Common myeloid progenitor, CD34-positive (primary cell): ENCODE measurements at regions not wholly inside any gene's neighbourhood (a gene's known extent, or its start where the extent isn't known, plus 50 kb on each side); places are given as distances from the start of the nearest gene placed in this dataset.

Experiments used
- CTCF ChIA-PET: fragments of 350-600 bp; sonication (Branson Sonifier 250); formaldehyde crosslinking; loops from one replicate; lab custom pipeline; 2021; ENCODE audit warnings: antibody characterized with exemption; lab: Charles Lee
- POLR2A ChIA-PET: fragments of 350-600 bp; sonication (Branson Sonifier 250); formaldehyde crosslinking; loops from one replicate; lab custom pipeline; 2021; ENCODE audit warnings: antibody characterized with exemption; lab: Charles Lee
- DNase-seq, 3 donors: peaks; one replicate each; pipeline versions ENCODE4 v3.0.0 to v3.0.0-alpha.2; 2013
- H3K27ac ChIP-seq, 2 experiments: 1 replicate in 1 of 2; 2 replicates in 1 of 2; pipeline ENCODE4 v1.7.0; 2013; ENCODE audit warnings: inconsistent platforms in 2 of 2, low read length in 2 of 2, mild to moderate bottlenecking in 2 of 2, low read depth in 1 of 2, moderate library complexity in 1 of 2; ENCODE audit not compliant: severe bottlenecking in 2 of 2, insufficient read depth in 1 of 2, poor library complexity in 1 of 2
- H3K27me3 ChIP-seq, 5 experiments: replicated peaks in 2 of 5; 1 replicate in 3 of 5; 2 replicates in 2 of 5; pipeline versions ENCODE4 v1.6.1 to v1.7.0; 2013; ENCODE audit warnings: low read length in 4 of 5, mild to moderate bottlenecking in 2 of 5, moderate library complexity in 2 of 5, inconsistent platforms in 1 of 5; ENCODE audit not compliant: insufficient read depth in 5 of 5, control insufficient read depth in 4 of 5
- H3K36me3 ChIP-seq, 4 experiments: 1 replicate in 2 of 4; 2 replicates in 2 of 4; pipeline versions ENCODE4 v1.6.1 to v1.7.0; 2013; ENCODE audit warnings: low read length in 3 of 4, control low read depth in 1 of 4, mild to moderate bottlenecking in 1 of 4; ENCODE audit not compliant: control insufficient read depth in 4 of 4, insufficient read depth in 4 of 4
- H3K4me1 ChIP-seq, 4 experiments: 1 replicate in 3 of 4; 2 replicates in 1 of 4; pipeline versions ENCODE4 v1.6.1 to v1.7.1; 2013; ENCODE audit warnings: low read length in 3 of 4, mild to moderate bottlenecking in 3 of 4, control low read depth in 1 of 4, inconsistent platforms in 1 of 4, moderate library complexity in 1 of 4; ENCODE audit not compliant: control insufficient read depth in 4 of 4, insufficient read depth in 4 of 4; ENCODE audit errors: control extremely low read depth in 1 of 4
- H3K4me3 ChIP-seq, 7 experiments: 1 replicate in 4 of 7; 2 replicates in 3 of 7; pipeline versions ENCODE4 v1.5.1 to v1.7.0; 2013; ENCODE audit warnings: mild to moderate bottlenecking in 7 of 7, low read length in 6 of 7, moderate library complexity in 6 of 7, inconsistent platforms in 2 of 7, low read depth in 2 of 7, control low read depth in 1 of 7; ENCODE audit not compliant: insufficient read depth in 4 of 7, control insufficient read depth in 1 of 7; ENCODE audit errors: extremely low read depth in 1 of 7
- H3K9me3 ChIP-seq, 5 experiments: 1 replicate in 4 of 5; 2 replicates in 1 of 5; pipeline versions ENCODE4 v1.6.1 to v1.7.1; 2013; ENCODE audit warnings: low read length in 4 of 5, mild to moderate bottlenecking in 2 of 5, inconsistent platforms in 1 of 5, low read depth in 1 of 5, moderate library complexity in 1 of 5; ENCODE audit not compliant: control insufficient read depth in 4 of 5, insufficient read depth in 2 of 5; ENCODE audit errors: control extremely low read depth in 1 of 5
- WGBS: methylation state at CpG from one replicate; pipeline ENCODE4 v1.1.5; 2013; ENCODE audit not compliant: insufficient coverage; 5-methylcytosine and 5-hydroxymethylcytosine counted together

GRCh38 chr4:82232891-82233290, 140.9 kb downstream of the HNRNPD start:
- POLR2A ChIA-PET = no interaction called here
- CTCF ChIA-PET = no interaction called here
- Histone ChIP-seq H3K9me3 (no peaks in the 10 kb centered on the region), H3K36me3 (no peaks in the 10 kb centered on the region), H3K27me3 (no peaks in the 10 kb centered on the region), H3K4me3 (no peak overlapping the region), H3K27ac (no peak overlapping the region), H3K4me1 (no peaks in the 10 kb centered on the region)
- DNase-seq = no peak
- no CpG with 5 or more reads among the region's 1 CpG for WGBS

DNA sequence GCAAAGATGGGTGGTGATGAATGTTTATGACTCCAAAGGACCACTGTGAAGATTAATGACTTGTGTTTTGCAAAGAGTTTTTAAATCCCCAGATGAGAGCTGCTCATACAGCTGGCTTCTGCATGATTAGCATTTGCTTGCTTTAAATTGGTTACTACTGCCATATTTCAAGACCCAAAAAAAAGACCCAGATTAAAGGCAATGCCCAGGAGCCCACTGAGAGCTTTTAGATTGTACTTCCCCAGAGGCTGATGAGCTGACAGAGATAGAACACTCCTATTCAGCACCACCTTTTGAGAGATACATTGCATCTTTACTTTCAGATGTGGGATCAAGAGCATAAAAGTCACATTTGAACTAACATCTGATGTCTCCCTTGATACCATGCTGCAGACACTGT, 142.0 kb downstream of the HNRNPD start:
- ChIA-PET CTCF (no interaction called here), POLR2A (no interaction called here)
- Histone ChIP-seq H3K4me3 (no peak overlapping the region), H3K9me3 (no peaks in the 10 kb centered on the region), H3K36me3 (no peaks in the 10 kb centered on the region), H3K27ac (no peak overlapping the region), H3K4me1 (no peaks in the 10 kb centered on the region), H3K27me3 (no peaks in the 10 kb centered on the region)
- DNase-seq = no peak

DNA sequence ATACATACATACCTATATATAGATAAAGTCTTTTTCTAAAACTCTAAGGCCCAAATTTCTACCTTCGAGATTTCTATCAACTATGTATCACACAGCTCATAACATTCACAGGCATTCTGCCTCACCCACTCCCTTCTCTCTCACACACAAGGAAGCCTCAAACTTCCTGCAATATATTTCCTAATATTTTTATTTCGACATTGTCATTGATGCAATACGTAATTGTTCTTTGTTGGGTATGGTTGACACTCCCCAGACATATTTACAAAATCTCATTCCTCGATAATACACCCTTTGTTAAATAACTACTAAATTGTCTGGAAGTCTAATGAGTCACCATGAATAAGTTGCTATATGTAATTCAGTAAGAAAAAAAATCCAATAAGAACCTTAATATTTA, 143.5 kb downstream of the HNRNPD start:
- Histone ChIP-seq H3K4me3 (no peak overlapping the region), H3K4me1 (no peaks in the 10 kb centered on the region), H3K27ac (no peak overlapping the region), H3K36me3 (no peaks in the 10 kb centered on the region), H3K27me3 (no peaks in the 10 kb centered on the region), H3K9me3 (no peaks in the 10 kb centered on the region)
- ChIA-PET CTCF (no interaction called here), POLR2A (interaction anchor here (0.5 kb wide), 1 partner anchor 82 kb away, joined by 3 read pairs; no protein-coding TSS in a partner anchor)
- DNase-seq = no peak
- no CpG with 5 or more reads among the region's 4 CpGs for WGBS

DNA sequence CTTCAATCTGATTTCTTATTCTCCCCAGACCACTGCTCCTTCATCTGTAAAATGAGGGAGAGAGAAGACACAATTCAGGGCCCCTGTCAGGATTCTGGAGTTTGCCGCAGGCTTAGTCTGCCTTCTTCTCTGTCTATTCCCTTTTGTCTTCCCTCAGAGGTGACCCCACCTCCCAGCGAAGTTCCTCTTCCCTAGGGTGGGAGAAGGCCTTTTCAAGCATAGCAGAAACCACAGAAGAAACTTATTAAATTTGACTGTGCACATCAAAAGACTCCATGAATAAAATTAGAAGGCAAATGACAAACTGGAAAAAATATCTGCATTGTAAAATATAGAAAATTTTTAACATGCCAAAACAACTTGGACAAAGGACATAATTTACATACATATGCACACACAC, 148.8 kb downstream of the HNRNPD start:
- Histone ChIP-seq H3K27me3 (no peaks in the 10 kb centered on the region), H3K4me1 (peaks cover 3 to 13% (median 6%) of the 10 kb centered on the region in 4 experiments), H3K4me3 (no peak overlapping the region), H3K27ac (no peak overlapping the region), H3K36me3 (no peaks in the 10 kb centered on the region), H3K9me3 (peaks cover 0 to 3% (median 0%) of the 10 kb centered on the region in 5 experiments)
- no CpG with 5 or more reads among the region's 2 CpGs for WGBS
- DNase-seq = no peak
- POLR2A ChIA-PET = no interaction called here
- CTCF ChIA-PET = no interaction called here

GRCh38 chr4:82223715-82224114, 150.1 kb downstream of the HNRNPD start:
- WGBS = 2% methylated on average over 4 of the region's 4 CpGs
- DNase-seq = peak; percentile 66 to 92 (median 87)
- peak overlapping the region in 5 of 7 experiments; percentile 9 to 46 (median 23) for H3K4me3 ChIP-seq
- no peaks in the 10 kb centered on the region for H3K36me3 ChIP-seq
- POLR2A ChIA-PET = no interaction called here
- peaks cover 0 to 3% (median 0%) of the 10 kb centered on the region in 5 experiments for H3K9me3 ChIP-seq
- H3K27ac ChIP-seq = no peak overlapping the region
- peaks cover 3 to 13% (median 6%) of the 10 kb centered on the region in 4 experiments for H3K4me1 ChIP-seq
- H3K27me3 ChIP-seq = no peaks in the 10 kb centered on the region
- CTCF ChIA-PET = interaction anchor here (1.4 kb wide), 1 partner anchor 45 kb away, joined by 3 read pairs; no protein-coding TSS in a partner anchor

- H3K36me3 ChIP-seq = no peaks in the 10 kb centered on the region
- no peak for DNase-seq
- ChIA-PET CTCF (interaction anchor here (0.7 to 0.9 kb wide), 3 partner anchors 9 to 49 kb away, joined by 3 read pairs; no protein-coding TSS in a partner anchor), POLR2A (no interaction called here)
- H3K9me3 ChIP-seq = peaks cover 0 to 3% (median 0%) of the 10 kb centered on the region in 5 experiments
- no peak overlapping the region for H3K27ac ChIP-seq
- H3K27me3 ChIP-seq = no peaks in the 10 kb centered on the region
- peaks cover 3 to 7% (median 6%) of the 10 kb centered on the region in 4 experiments for H3K4me1 ChIP-seq
- WGBS = 90% methylated on average over 5 of the region's 6 CpGs
- no peak overlapping the region for H3K4me3 ChIP-seq
Measured at GRCh38 chr4:82219346-82219745, 154.4 kb downstream of the HNRNPD start.

DNA sequence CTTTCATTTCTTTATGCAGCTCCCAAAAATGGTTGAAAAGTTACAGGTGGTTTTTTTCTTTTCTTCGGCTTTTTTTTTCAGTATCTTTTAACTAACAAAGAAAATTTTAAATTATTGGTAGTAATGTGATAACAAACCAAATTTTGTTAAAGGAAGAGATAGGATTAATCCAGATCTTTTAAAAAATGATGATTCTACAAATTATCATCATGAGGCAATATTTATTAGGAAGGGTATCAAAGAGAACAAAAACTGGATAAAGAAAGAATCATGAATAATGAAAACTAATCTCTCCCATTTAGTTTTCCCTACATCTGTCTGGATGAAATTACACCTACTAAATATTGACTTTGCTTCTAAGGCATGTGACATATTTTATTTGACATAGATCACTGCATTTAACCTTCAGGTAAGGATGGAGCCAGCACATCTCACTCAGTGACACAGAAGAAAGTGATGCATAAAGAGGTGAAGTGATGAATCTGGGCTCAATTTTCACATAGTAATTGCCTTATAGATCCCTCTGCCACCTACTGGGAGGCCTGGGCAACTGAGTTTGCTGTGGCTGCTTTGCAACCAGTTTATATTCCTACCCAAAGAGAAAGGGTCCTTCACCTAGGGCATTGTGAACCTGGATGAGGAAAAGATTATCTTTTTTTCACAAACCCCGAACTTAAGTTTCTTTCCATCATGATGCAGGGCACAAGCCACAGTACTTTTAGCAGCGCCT, 155.6 kb downstream of the HNRNPD start:
- CTCF ChIA-PET = interaction anchor here (1.2 kb wide), 1 partner anchor 142 kb away, joined by 3 read pairs; no protein-coding TSS in a partner anchor

More for the DNA sequence above, 155.6 kb downstream of the HNRNPD start:
- H3K4me3 ChIP-seq = no peak overlapping the region
- H3K9me3 ChIP-seq = peaks cover 0 to 3% (median 0%) of the 10 kb centered on the region in 5 experiments
- DNase-seq = peak in 2 of 3 donors; percentile 31 to 33
- H3K27ac ChIP-seq = no peak overlapping the region
- H3K4me1 ChIP-seq = peaks cover 0 to under 1% (median 0%) of the 10 kb centered on the region in 4 experiments
- H3K27me3 ChIP-seq = no peaks in the 10 kb centered on the region
- POLR2A ChIA-PET = no interaction called here
- WGBS = 100% methylated on average over 2 of the region's 3 CpGs
- H3K36me3 ChIP-seq = no peaks in the 10 kb centered on the region
